GM12878 (cell line): ENCODE measurements at regions not wholly inside any gene's neighbourhood (a gene's known extent, or its start where the extent isn't known, plus 50 kb on each side); places are given as distances from the start of the nearest gene placed in this dataset.
"Not testable (repeated sequence)": the region's sequence is repeated elsewhere in the genome, so short reads cannot be mapped to it uniquely, and the experiment has no call there.

Experiments used
- CTCF ChIP-seq, 3 experiments: IDR thresholded peaks in 2 of 3; conservative IDR thresholded peaks in 1 of 3; 2 replicates each; pipeline ENCODE4 v1.5.1; 2011; ENCODE audit warnings: low read depth in 3 of 3, low read length in 3 of 3, mild to moderate bottlenecking in 3 of 3, control low read depth in 2 of 3, moderate library complexity in 2 of 3, inconsistent platforms in 1 of 3, mixed read lengths in 1 of 3; ENCODE audit not compliant: control insufficient read depth in 2 of 3, insufficient read depth in 1 of 3; ENCODE audit errors: extremely low read depth in 1 of 3
- MXI1 ChIP-seq: fragments of 150-350 bp; IDR thresholded peaks from 2 replicates; pipeline ENCODE4 v1.6.1; 2011; ENCODE audit warnings: low read depth, mild to moderate bottlenecking, inconsistent platforms, low read length, improper control_type of control experiment
- NBN ChIP-seq: fragments of 450-650 bp; IDR thresholded peaks from 2 replicates; pipeline ENCODE4 v1.6.1; 2016
- POLR2A ChIP-seq: IDR thresholded peaks from 2 replicates; pipeline ENCODE4 v1.6.1; 2011; ENCODE audit warnings: low read depth, mild to moderate bottlenecking, low read length
- RAD21 ChIP-seq: IDR thresholded peaks from 2 replicates; pipeline ENCODE4 v1.6.1; 2011; ENCODE audit warnings: mild to moderate bottlenecking, low read depth, low read length, moderate library complexity; ENCODE audit not compliant: insufficient read depth
- SMARCA5 ChIP-seq: fragments of 450-650 bp; IDR thresholded peaks from 2 replicates; pipeline ENCODE4 v1.6.1; 2017; ENCODE audit warnings: mild to moderate bottlenecking
- TBL1XR1 ChIP-seq: IDR thresholded peaks from 2 replicates; pipeline ENCODE4 v1.6.1; 2012; ENCODE audit warnings: low read depth, low read length, improper control_type of control experiment

- not testable (repeated sequence) for TF ChIP-seq RAD21; TBL1XR1; POLR2A; MXI1; CTCF (IDR thresholded peaks at IDR 0.05 in 2 of 3, conservative IDR thresholded peaks at IDR 0.05 in 1 of 3; ENCODE audit: control insufficient read depth in 2 of 3, extremely low read depth in 1 of 3, insufficient read depth in 1 of 3, low read depth in 3 of 3, low read length in 3 of 3); SMARCA5; NBN
Measured at GRCh38 chr3:152216960-152217865, 51.5 kb upstream of the MBNL1 start.
